Panc1 (cell line): ENCODE measurements at regions not wholly inside any gene's neighbourhood (a gene's known extent, or its start where the extent isn't known, plus 50 kb on each side); places are given as distances from the start of the nearest gene placed in this dataset.

Source experiments
- ATAC-seq: fragments of 200-7000 bp; cut with Tn5 transposase; 2 replicates; pipeline ENCODE4 v1.9.1; 2020; ENCODE audit warnings: mild to moderate bottlenecking, moderate library complexity
- BruUV-seq: library from RNA; stranded (reverse); fragments of 400-500 nt; replicated peaks from 2 replicates; lab custom pipeline; 2021; lab: Mats Ljungman, UMichigan
- CTCF ChIA-PET: fragments of 300-600 bp; sonication (Branson Sonifier 250); formaldehyde crosslinking; loops from one replicate; lab custom pipeline; 2022; ENCODE audit warnings: antibody characterized with exemption; lab: Charles Lee
- POLR2A ChIA-PET: fragments of 300-600 bp; sonication (Branson Sonifier 250); formaldehyde crosslinking; loops from one replicate; lab custom pipeline; 2022; ENCODE audit warnings: antibody characterized with exemption; lab: Charles Lee
- DNase-seq: peaks from one replicate; pipeline ENCODE4 v3.0.0-alpha.2; 2010; ENCODE audit warnings: low read depth, low spot score
- H3K27ac ChIP-seq: 2 replicates; pipeline ENCODE4 v1.5.1; 2011; ENCODE audit warnings: mild to moderate bottlenecking, low read length, inconsistent platforms
- H3K27me3 ChIP-seq: fragments of 200-500 bp; sonication (Bioruptor generic); 2 replicates; pipeline ENCODE4 v1.6.0; 2014; ENCODE audit warnings: low read length, inconsistent platforms; ENCODE audit not compliant: control insufficient read depth, insufficient read depth
- H3K36me3 ChIP-seq: fragments of 200-500 bp; sonication (Bioruptor generic); 2 replicates; pipeline ENCODE4 v1.5.1; 2014; ENCODE audit warnings: inconsistent platforms, mild to moderate bottlenecking, low read length, moderate library complexity; ENCODE audit not compliant: control insufficient read depth, insufficient read depth
- H3K4me1 ChIP-seq: 2 replicates; pipeline ENCODE4 v1.5.1; 2011; ENCODE audit warnings: inconsistent platforms, mild to moderate bottlenecking, low read length, moderate library complexity; ENCODE audit not compliant: control insufficient read depth, insufficient read depth
- H3K4me3 ChIP-seq, 2 experiments: 2 replicates each; pipeline ENCODE4 v1.5.1; 2011 to 2012; ENCODE audit warnings: low read depth in 2 of 2, low read length in 2 of 2, mild to moderate bottlenecking in 2 of 2, inconsistent platforms in 1 of 2, moderate library complexity in 1 of 2
- H3K9me3 ChIP-seq: fragments of 200-500 bp; sonication (Bioruptor generic); 2 replicates; pipeline ENCODE4 v1.5.1; 2014; ENCODE audit warnings: low read depth, mild to moderate bottlenecking, inconsistent platforms, low read length, moderate library complexity; ENCODE audit not compliant: control insufficient read depth, insufficient read depth
- POLR2AphosphoS5 ChIP-seq: IDR thresholded peaks from 2 replicates; pipeline ENCODE4 v1.6.1; 2012; ENCODE audit warnings: mild to moderate bottlenecking, low read depth, low read length, moderate library complexity
- SIN3A ChIP-seq: IDR thresholded peaks from 2 replicates; pipeline ENCODE4 v1.6.1; 2012; ENCODE audit warnings: low read depth, mild to moderate bottlenecking, low read length, moderate library complexity, borderline replicate concordance; ENCODE audit not compliant: insufficient read depth
- TCF7L2 ChIP-seq: IDR thresholded peaks from 2 replicates; pipeline ENCODE4 v1.6.1; 2011; ENCODE audit warnings: mild to moderate bottlenecking, low read depth, low read length, inconsistent platforms
- in situ Hi-C: cut with HindIII; loops from 2 replicates; pipeline ENCODE4 v1.10.0; 2016; ENCODE audit warnings: low sequenced_read_pairs, low pct_unique_long_range_greater_than_20kb
- intact Hi-C: fragments of 100-400 bp; cut with micrococcal nuclease; formaldehyde crosslinking; loops from one replicate; pipeline ENCODE4 v1.10.0; 2022; ENCODE audit not compliant: unreplicated experiment
- TF ChIP-seq, protein P1 (sequence below), 2 experiments: IDR thresholded peaks; 2 replicates each; pipeline ENCODE4 v1.6.1; 2011 to 2012; ENCODE audit warnings: low read depth in 2 of 2, control low read depth in 1 of 2, low read length in 1 of 2, mild to moderate bottlenecking in 1 of 2, moderate library complexity in 1 of 2; ENCODE audit not compliant: insufficient read depth in 1 of 2
- TF ChIP-seq, protein P2 (sequence below): fragments of 450-650 bp; IDR thresholded peaks from 2 replicates; pipeline ENCODE4 v1.5.1; 2017; ENCODE audit warnings: mild to moderate bottlenecking

DNA sequence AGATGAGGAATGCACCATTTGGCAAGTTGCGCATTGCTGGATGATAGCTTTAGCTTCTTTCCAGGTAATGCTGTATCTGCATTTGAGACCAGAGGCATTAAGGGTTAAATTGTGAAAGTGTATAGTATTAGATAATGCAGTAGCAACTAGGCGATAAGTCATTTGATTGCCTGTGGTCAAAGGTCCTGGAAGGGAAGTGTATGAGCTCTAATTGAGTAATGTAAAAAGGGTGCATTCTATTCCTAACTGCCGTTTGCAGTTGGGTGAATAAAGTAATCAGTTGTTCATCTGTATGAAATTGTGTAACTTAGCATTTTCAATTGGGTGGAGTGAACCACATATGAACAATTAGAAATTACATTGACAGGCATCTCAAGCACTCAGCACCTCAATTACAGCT is 54.5 kb upstream of the WDR1 start:
- intact Hi-C loops (no loop called here), in situ Hi-C loops (no loop called here)
- TF ChIP-seq SIN3A (no peak), TCF7L2 (no peak), POLR2AphosphoS5 (no peak)
- TF ChIP-seq, protein P1, sequence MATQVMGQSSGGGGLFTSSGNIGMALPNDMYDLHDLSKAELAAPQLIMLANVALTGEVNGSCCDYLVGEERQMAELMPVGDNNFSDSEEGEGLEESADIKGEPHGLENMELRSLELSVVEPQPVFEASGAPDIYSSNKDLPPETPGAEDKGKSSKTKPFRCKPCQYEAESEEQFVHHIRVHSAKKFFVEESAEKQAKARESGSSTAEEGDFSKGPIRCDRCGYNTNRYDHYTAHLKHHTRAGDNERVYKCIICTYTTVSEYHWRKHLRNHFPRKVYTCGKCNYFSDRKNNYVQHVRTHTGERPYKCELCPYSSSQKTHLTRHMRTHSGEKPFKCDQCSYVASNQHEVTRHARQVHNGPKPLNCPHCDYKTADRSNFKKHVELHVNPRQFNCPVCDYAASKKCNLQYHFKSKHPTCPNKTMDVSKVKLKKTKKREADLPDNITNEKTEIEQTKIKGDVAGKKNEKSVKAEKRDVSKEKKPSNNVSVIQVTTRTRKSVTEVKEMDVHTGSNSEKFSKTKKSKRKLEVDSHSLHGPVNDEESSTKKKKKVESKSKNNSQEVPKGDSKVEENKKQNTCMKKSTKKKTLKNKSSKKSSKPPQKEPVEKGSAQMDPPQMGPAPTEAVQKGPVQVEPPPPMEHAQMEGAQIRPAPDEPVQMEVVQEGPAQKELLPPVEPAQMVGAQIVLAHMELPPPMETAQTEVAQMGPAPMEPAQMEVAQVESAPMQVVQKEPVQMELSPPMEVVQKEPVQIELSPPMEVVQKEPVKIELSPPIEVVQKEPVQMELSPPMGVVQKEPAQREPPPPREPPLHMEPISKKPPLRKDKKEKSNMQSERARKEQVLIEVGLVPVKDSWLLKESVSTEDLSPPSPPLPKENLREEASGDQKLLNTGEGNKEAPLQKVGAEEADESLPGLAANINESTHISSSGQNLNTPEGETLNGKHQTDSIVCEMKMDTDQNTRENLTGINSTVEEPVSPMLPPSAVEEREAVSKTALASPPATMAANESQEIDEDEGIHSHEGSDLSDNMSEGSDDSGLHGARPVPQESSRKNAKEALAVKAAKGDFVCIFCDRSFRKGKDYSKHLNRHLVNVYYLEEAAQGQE (IDR thresholded peaks at IDR 0.05; ENCODE audit: insufficient read depth in 1 of 2, low read depth in 2 of 2, low read length in 1 of 2) = no peak
- TF ChIP-seq, protein P2, sequence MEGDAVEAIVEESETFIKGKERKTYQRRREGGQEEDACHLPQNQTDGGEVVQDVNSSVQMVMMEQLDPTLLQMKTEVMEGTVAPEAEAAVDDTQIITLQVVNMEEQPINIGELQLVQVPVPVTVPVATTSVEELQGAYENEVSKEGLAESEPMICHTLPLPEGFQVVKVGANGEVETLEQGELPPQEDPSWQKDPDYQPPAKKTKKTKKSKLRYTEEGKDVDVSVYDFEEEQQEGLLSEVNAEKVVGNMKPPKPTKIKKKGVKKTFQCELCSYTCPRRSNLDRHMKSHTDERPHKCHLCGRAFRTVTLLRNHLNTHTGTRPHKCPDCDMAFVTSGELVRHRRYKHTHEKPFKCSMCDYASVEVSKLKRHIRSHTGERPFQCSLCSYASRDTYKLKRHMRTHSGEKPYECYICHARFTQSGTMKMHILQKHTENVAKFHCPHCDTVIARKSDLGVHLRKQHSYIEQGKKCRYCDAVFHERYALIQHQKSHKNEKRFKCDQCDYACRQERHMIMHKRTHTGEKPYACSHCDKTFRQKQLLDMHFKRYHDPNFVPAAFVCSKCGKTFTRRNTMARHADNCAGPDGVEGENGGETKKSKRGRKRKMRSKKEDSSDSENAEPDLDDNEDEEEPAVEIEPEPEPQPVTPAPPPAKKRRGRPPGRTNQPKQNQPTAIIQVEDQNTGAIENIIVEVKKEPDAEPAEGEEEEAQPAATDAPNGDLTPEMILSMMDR = no peak
- Histone ChIP-seq H3K36me3 (no peaks in the 10 kb centered on the region), H3K4me1 (no peaks in the 10 kb centered on the region), H3K9me3 (no peaks in the 10 kb centered on the region), H3K27ac (no peak overlapping the region), H3K4me3 (no peak overlapping the region), H3K27me3 (0 out of 2 replicates have a peak, but pooled peaks cover 4% of the 10 kb centered on the region)
- no peak for DNase-seq
- ChIA-PET CTCF (no interaction called here), POLR2A (no interaction called here)
- no TSS peak for BruUV-seq
- ATAC-seq = no peak

DNA sequence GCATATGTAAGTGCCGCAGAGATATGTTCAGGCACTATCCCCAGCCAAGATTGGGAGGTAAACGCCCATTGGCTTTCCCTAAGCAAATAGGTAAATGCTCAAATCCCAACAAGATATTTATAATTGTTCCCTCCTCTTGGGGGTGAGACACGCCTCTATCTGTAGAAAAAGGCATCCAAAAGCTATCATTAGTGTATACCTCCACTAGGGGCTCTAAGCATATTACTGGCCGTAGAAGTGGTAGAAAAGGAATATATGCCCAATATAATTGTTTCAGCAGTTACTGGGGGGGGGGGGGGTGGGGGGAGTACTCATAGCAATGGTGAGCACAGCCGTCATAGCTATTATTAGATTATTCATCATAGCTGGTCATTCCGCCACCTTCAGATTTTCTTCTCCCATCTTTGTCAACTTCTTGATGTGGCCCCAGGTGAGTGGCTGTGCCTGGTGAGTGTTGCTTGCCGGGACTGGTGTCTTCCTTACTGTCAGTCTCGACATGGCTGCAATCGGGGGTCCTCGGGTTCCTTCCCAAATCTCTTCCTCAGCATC is 53.3 kb upstream of the WDR1 start:
- Histone ChIP-seq H3K36me3 (no peaks in the 10 kb centered on the region), H3K4me3 (no peak overlapping the region), H3K9me3 (no peaks in the 10 kb centered on the region), H3K4me1 (no peaks in the 10 kb centered on the region), H3K27ac (no peak overlapping the region), H3K27me3 (0 out of 2 replicates have a peak, but pooled peaks cover 4% of the 10 kb centered on the region)
- intact Hi-C loops (no loop called here), in situ Hi-C loops (no loop called here)
- TF ChIP-seq SIN3A = no peak
- TF ChIP-seq, protein P1 (IDR thresholded peaks at IDR 0.05; ENCODE audit: insufficient read depth in 1 of 2, low read depth in 2 of 2, low read length in 1 of 2) = no peak
- TF ChIP-seq, protein P2 = no peak
- POLR2A ChIA-PET = no interaction called here
- BruUV-seq = no TSS peak
- no peak for ATAC-seq
- no peak for DNase-seq
- CTCF ChIA-PET = no interaction called here
